ENCODE measurements at regions not wholly inside any gene's neighbourhood (a gene's known extent, or its start where the extent isn't known, plus 50 kb on each side); places are given as distances from the start of the nearest gene placed in this dataset.
A peak's percentile ranks its signal among the peaks of the same experiment; 100 is the strongest.

GRCh38 chr6:6712449-6713403, 124.2 kb downstream of the LY86 start (continued):
- TF ChIP-seq ZNF407 (IDR thresholded peaks at IDR 0.05; ENCODE audit: low read depth) (no peak), EWSR1 (IDR thresholded peaks at IDR 0.05; ENCODE audit: borderline replicate concordance, low read depth, partially characterized antibody) (no peak), BRD9 (IDR thresholded peaks at IDR 0.05; ENCODE audit: low read depth, partially characterized antibody) (peak; percentile 90), ZNF707 (CRISPR knock-in tag; conservative IDR thresholded peaks at IDR 0.05) (no peak), NCOA2 (IDR thresholded peaks at IDR 0.05; ENCODE audit: partially characterized antibody in 2 of 2) (no peak), GMEB1 (CRISPR knock-in tag; IDR thresholded peaks at IDR 0.05) (no peak), ZNF695 (CRISPR knock-in tag; IDR thresholded peaks at IDR 0.05) (no peak), CHD1 (IDR thresholded peaks at IDR 0.05; ENCODE audit: low read length) (peak; percentile 64), MAFF (IDR thresholded peaks at IDR 0.05; ENCODE audit: low read length) (no peak; the same call in 1 of the 2 replicates), ZKSCAN1 (IDR thresholded peaks at IDR 0.05; ENCODE audit: low read depth, low read length) (no peak; the same call in 1 of the 2 replicates), PCBP1 (IDR thresholded peaks at IDR 0.05; ENCODE audit: low read depth, low read length, poor library complexity, severe bottlenecking) (no peak), KAT8 (IDR thresholded peaks at IDR 0.05; ENCODE audit: low read depth) (no peak), STAG1 (CRISPR knock-in tag; IDR thresholded peaks at IDR 0.05; ENCODE audit: borderline replicate concordance) (no peak)

Measured in K562 (cell line).